Heart left ventricle (tissue), 16 donors: ENCODE measurements at regions not wholly inside any gene's neighbourhood (a gene's known extent, or its start where the extent isn't known, plus 50 kb on each side); places are given as distances from the start of the nearest gene placed in this dataset.

Source experiments
- ATAC-seq, 4 donors: fragments of 200-7000 bp; cut with Tn5 transposase; one replicate each; pipeline ENCODE4 v1.9.1; 2020 to 2022; ENCODE audit warnings: moderate library complexity in 4 of 4, mild to moderate bottlenecking in 3 of 4, moderate number of reproducible peaks in 1 of 4
- DNase-seq, 5 donors: peaks; one replicate each; pipeline ENCODE4 v3.0.0-alpha.2; 2020
- H3K27ac ChIP-seq, 12 donors: fragments of 200-600 bp; sonication (generic) in 4 of 12; one replicate each; pipeline versions ENCODE4 v1.5.0 to v1.8.0; 2016 to 2022; ENCODE audit warnings: mild to moderate bottlenecking in 2 of 12
- H3K27me3 ChIP-seq, 9 donors: fragments of 200-600 bp; sonication (generic) in 2 of 9; one replicate each; pipeline versions ENCODE4 v1.5.1 to v1.8.0; 2016 to 2022; ENCODE audit warnings: mild to moderate bottlenecking in 3 of 9
- H3K36me3 ChIP-seq, 9 donors: fragments of 200-600 bp; sonication (generic) in 2 of 9; one replicate each; pipeline versions ENCODE4 v1.5.0 to v1.8.0; 2018 to 2022; ENCODE audit warnings: mild to moderate bottlenecking in 2 of 9
- H3K4me1 ChIP-seq, 12 donors: fragments of 200-600 bp; sonication (generic) in 4 of 12; one replicate each; pipeline versions ENCODE4 v1.5.0 to v1.8.0; 2016 to 2022; ENCODE audit warnings: mild to moderate bottlenecking in 3 of 12
- H3K4me3 ChIP-seq, 12 donors: fragments of 200-600 bp; sonication (generic) in 4 of 12; one replicate each; pipeline versions ENCODE4 v1.5.0 to v1.8.0; 2017 to 2022; ENCODE audit warnings: mild to moderate bottlenecking in 9 of 12, moderate library complexity in 4 of 12
- H3K9me3 ChIP-seq, 12 donors: fragments of 200-600 bp; sonication (generic) in 4 of 12; one replicate each; pipeline versions ENCODE4 v1.5.0 to v1.8.0; 2016 to 2022; ENCODE audit warnings: mild to moderate bottlenecking in 1 of 12
- POLR2A ChIP-seq, 2 donors: fragments of 450-650 bp; IDR thresholded peaks; one replicate each; pipeline ENCODE4 v1.6.1; 2017; ENCODE audit warnings: antibody characterized with exemption in 2 of 2, mild to moderate bottlenecking in 2 of 2, moderate library complexity in 2 of 2
- WGBS, 4 donors: extraction: QIAGEN DNeasy Blood & Tissue Kit in 2 of 4; methylation state at CpG; one replicate each; pipeline versions ENCODE4 v1.1.5 to v1.1.7; 2013 to 2018; 5-methylcytosine and 5-hydroxymethylcytosine counted together
- intact Hi-C, 10 donors: fragments of 100-400 bp; cut with DNase I; formaldehyde crosslinking; loops; one replicate each; pipeline versions ENCODE4 v1.11.1 to v1.14.2; 2022
- TF ChIP-seq, protein P1 (sequence below), 12 donors: fragments of 200-600 bp; sonication (generic) in 4 of 12; IDR thresholded peaks; one replicate each; pipeline versions ENCODE4 v1.5.0 to v1.8.0; 2018 to 2022; ENCODE audit warnings: antibody characterized with exemption in 12 of 12, mild to moderate bottlenecking in 5 of 12
- donor health status: ischemic (EF 13 %, LVEDD 7.1; RV severe dilation, severe dysfunction).
- donor health status: healthy with polysubstance abuse.
- donor health status: DM: no; HTN: yes; CAD: no.
- donor health status: DM: no; HTN: no; CAD: no.
- donor health status: ischemic (EF 25% LVEDD 6.9; RV normal size, moderate dysfunction).
- donor health status: ischemic (EF 25% LVEDD 5.7; RV mildly dilated, moderate dysfunction).
- donor health status: healthy.
- donor health status: DM: yes; HTN: yes; CAD: no.
- donor health status: ischemic (EF 35%, LVEDD 5.7; RV mildly dilated, moderate dysfunction).
- donor health status: nonischemic (EF 11% LVEDD 7.7; RV severe dilation, severe dysfunction).
- donor health status: DM: yes; HTN: yes; CAD: no.
- donor health status: PGD.
- donor health status: ischemic (EF 29% LVEDD 5.4; RV normal size, mild dysfunction).
- donor health status: nonischemic (EF 23%, LVEDD 6.1; RV moderate dilation, normal function).

DNA sequence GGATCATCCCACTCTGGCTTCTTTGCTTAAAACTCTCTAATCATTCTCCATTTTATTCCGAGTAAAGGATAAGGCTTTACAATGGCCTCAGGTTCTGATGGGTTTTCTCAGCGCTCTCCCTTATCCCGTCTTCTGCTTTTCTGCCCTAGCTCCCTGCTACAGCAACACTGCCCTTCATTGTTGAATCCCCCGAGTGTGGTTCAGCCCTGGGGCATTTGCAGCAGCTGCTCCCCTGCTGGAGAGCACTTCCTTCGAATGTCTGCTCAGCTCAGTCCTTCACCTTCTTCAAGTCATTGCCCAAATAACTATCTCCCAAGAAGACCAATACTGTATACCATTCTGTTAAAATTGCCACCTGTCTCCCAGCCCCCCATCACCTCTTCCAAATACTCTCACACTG is 111.8 kb downstream of the TBXT start:
- intact Hi-C loops, result no loop called here
- 76 to 83% (median 80%) methylated on average over 5 of the region's 5 CpGs for WGBS, 4 donors
- Histone ChIP-seq H3K27me3 (no peaks in the 10 kb centered on the region), H3K4me1 (peaks cover 0 to 12% (median 0%) of the 10 kb centered on the region in 12 donors), H3K4me3 (no peak overlapping the region), H3K9me3 (peaks cover 0 to 41% (median 21%) of the 10 kb centered on the region in 12 donors), H3K36me3 (no peaks in the 10 kb centered on the region), H3K27ac (peak overlapping the region in 1 of 12 donors; percentile 33)
- DNase-seq (no peak), ATAC-seq (no peak)
- no peak for TF ChIP-seq POLR2A (IDR thresholded peaks at IDR 0.05)
- TF ChIP-seq, protein P1, sequence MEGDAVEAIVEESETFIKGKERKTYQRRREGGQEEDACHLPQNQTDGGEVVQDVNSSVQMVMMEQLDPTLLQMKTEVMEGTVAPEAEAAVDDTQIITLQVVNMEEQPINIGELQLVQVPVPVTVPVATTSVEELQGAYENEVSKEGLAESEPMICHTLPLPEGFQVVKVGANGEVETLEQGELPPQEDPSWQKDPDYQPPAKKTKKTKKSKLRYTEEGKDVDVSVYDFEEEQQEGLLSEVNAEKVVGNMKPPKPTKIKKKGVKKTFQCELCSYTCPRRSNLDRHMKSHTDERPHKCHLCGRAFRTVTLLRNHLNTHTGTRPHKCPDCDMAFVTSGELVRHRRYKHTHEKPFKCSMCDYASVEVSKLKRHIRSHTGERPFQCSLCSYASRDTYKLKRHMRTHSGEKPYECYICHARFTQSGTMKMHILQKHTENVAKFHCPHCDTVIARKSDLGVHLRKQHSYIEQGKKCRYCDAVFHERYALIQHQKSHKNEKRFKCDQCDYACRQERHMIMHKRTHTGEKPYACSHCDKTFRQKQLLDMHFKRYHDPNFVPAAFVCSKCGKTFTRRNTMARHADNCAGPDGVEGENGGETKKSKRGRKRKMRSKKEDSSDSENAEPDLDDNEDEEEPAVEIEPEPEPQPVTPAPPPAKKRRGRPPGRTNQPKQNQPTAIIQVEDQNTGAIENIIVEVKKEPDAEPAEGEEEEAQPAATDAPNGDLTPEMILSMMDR (IDR thresholded peaks at IDR 0.05), result no peak

DNA sequence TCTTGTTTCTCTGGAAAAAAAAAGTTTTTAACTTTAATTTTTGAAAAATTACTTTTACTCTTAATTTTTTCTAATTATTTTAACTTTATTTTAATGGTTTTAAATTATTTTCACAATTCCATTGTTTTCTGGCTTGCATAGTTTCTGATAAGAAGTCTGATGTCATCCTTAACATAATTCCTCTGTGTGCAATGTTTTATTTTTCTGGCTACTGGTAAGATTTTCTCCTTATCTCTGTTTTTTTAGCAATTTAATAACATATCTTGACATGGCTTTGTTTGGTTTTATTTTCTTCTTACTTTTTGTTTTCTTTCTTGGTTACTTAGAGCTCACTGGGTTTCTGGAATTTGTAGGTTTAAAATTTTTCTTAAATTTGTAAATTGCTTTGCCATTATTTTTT is 114.8 kb downstream of the TBXT start:
- H3K9me3 ChIP-seq, result peaks cover 0 to 41% (median 21%) of the 10 kb centered on the region in 12 donors
- no peaks in the 10 kb centered on the region for H3K27me3 ChIP-seq
- DNase-seq, result no peak
- ATAC-seq, result no peak
- peaks cover 0 to 12% (median 0%) of the 10 kb centered on the region in 12 donors for H3K4me1 ChIP-seq
- H3K27ac ChIP-seq, result no peak overlapping the region
- intact Hi-C loops, result no loop called here
- H3K4me3 ChIP-seq, result no peak overlapping the region
- TF ChIP-seq, protein P1 (IDR thresholded peaks at IDR 0.05), result no peak
- TF ChIP-seq POLR2A (IDR thresholded peaks at IDR 0.05), result no peak
- no peaks in the 10 kb centered on the region for H3K36me3 ChIP-seq

DNA sequence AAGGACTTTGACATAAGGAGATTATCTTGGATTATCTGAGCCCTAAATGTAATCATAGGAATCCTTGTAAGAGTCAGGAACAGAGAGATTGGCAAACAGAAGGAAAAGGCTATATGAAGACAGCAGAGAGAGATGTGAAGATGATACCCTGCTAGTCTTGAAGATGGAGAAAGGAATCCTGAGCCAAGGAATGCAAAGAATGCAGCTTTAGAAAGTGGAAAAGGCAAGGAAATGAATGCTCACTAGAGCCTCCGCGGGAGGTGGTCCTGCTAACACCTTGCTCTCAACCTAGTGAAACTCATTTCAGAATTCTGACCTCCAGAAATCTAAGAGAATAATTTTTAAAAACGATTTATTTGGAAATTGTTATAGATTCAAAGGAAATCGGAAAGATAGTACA is 117.1 kb downstream of the TBXT start:
- Histone ChIP-seq H3K9me3 (peaks cover 0 to 41% (median 21%) of the 10 kb centered on the region in 12 donors), H3K36me3 (no peaks in the 10 kb centered on the region), H3K27ac (no peak overlapping the region), H3K4me3 (no peak overlapping the region), H3K27me3 (no peaks in the 10 kb centered on the region), H3K4me1 (no peaks in the 10 kb centered on the region)
- ATAC-seq, result no peak
- 64 to 72% (median 65%) methylated on average over 4 of the region's 4 CpGs for WGBS, 4 donors
- intact Hi-C loops, result no loop called here
- no peak for DNase-seq
- no peak for TF ChIP-seq POLR2A (IDR thresholded peaks at IDR 0.05)
- TF ChIP-seq, protein P1 (IDR thresholded peaks at IDR 0.05), result no peak

DNA sequence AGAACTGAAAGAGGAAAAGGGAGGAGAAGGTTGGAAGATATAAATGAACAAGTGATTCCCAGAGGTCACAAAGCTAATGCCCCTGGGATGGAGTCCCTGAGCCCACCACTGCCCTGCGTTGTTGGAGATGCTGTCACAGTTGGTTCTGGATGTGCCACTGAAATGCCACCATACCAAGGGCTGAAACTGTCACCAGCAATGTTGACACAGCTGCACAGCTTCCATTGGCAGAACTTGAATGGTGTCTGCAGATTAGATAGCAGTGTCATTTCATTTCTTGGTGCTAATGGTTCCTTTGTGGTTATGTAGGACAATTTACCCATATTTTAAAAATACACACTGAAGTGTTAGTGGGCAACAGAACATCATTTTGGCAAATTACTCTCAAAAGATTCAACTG is 120.7 kb downstream of the TBXT start:
- H3K9me3 ChIP-seq, result peaks cover 0 to 10% (median 2%) of the 10 kb centered on the region in 12 donors
- H3K27me3 ChIP-seq, result peaks cover 0 to 9% (median 0%) of the 10 kb centered on the region in 9 donors
- no peak overlapping the region for H3K27ac ChIP-seq
- no peaks in the 10 kb centered on the region for H3K4me1 ChIP-seq
- no peaks in the 10 kb centered on the region for H3K36me3 ChIP-seq
- TF ChIP-seq, protein P1 (IDR thresholded peaks at IDR 0.05), result no peak
- no peak for TF ChIP-seq POLR2A (IDR thresholded peaks at IDR 0.05)
- WGBS, 4 donors, result 68 to 83% (median 75%) methylated on average over 1 of the region's 1 CpG
- intact Hi-C loops, result no loop called here
- ATAC-seq, result no peak
- no peak for DNase-seq
- no peak overlapping the region for H3K4me3 ChIP-seq
